Effector memory CD4-positive, alpha-beta T cell (primary cell): ENCODE measurements at regions not wholly inside any gene's neighbourhood (a gene's known extent, or its start where the extent isn't known, plus 50 kb on each side); places are given as distances from the start of the nearest gene placed in this dataset.

Experiments
- DNase-seq, 3 donors: peaks; one replicate each; pipeline ENCODE4 v3.0.0-alpha.2; 2020
- H3K27ac ChIP-seq: 2 replicates; pipeline ENCODE4 v1.7.0; 2013; ENCODE audit warnings: mild to moderate bottlenecking, low read length, moderate library complexity; ENCODE audit not compliant: insufficient read depth, poor library complexity, severe bottlenecking
- H3K27me3 ChIP-seq: replicated peaks from 2 replicates; pipeline ENCODE4 v1.7.0; 2013; ENCODE audit warnings: mild to moderate bottlenecking, low read length; ENCODE audit not compliant: insufficient read depth, control insufficient read depth, poor library complexity, severe bottlenecking
- H3K36me3 ChIP-seq: 2 replicates; pipeline ENCODE4 v1.7.0; 2013; ENCODE audit warnings: mild to moderate bottlenecking, low read length, moderate library complexity; ENCODE audit not compliant: control insufficient read depth, insufficient read depth
- H3K4me1 ChIP-seq: 2 replicates; pipeline ENCODE4 v1.7.0; 2013; ENCODE audit warnings: low read length, mild to moderate bottlenecking; ENCODE audit not compliant: control insufficient read depth, insufficient read depth, poor library complexity, severe bottlenecking
- H3K4me3 ChIP-seq: 2 replicates; pipeline ENCODE4 v1.7.0; 2013; ENCODE audit warnings: low read length, low read depth, mild to moderate bottlenecking; ENCODE audit not compliant: insufficient read depth, poor library complexity, severe bottlenecking
- H3K9me3 ChIP-seq: 2 replicates; pipeline ENCODE4 v1.7.0; 2013; ENCODE audit warnings: mild to moderate bottlenecking, low read length, moderate library complexity; ENCODE audit not compliant: control insufficient read depth

DNA sequence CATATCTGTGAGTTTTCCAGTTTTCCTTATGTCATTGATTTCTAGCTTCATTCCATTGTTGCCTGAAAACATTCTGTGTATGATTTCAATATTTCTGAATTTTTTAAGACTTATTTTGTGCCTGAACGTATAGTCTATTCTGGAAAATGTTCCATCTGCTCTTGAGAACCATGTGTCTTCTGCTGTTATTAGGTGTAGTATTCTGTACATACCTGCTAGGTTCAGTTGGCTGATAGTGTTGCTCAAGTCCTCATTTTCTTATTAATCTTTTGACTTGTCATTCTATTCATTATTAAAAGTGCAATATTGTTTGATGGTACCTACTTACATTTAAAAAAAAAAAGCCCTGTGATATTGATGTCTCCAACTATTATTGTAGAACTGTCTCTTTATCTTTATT is 869.8 kb upstream of the MAN1A1 start:
- Histone ChIP-seq H3K4me3 (no peak overlapping the region), H3K27me3 (no peaks in the 10 kb centered on the region), H3K36me3 (no peaks in the 10 kb centered on the region), H3K27ac (no peak overlapping the region), H3K9me3 (no peaks in the 10 kb centered on the region), H3K4me1 (no peaks in the 10 kb centered on the region)
- DNase-seq = no peak

DNA sequence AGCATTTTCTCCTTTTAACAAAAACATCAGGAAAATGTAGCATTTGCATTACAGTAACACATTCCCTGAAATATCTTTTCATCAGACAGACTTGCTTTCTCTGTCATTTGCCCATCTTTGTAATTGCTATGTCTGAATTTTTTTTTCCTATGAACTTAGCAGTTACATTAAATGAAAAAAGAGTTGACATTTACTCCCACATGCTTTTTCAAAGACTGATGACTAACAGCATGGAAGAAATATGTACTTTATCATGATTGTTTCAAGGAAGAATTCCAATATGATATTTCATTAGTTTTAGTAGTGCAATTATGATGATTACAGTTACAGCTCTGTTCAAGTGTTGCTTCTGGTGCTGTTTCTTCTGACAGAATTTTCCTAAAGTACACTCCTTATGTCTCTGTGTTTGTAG is 864.5 kb upstream of the MAN1A1 start:
- H3K27ac ChIP-seq = no peak overlapping the region
- H3K9me3 ChIP-seq = no peaks in the 10 kb centered on the region
- no peaks in the 10 kb centered on the region for H3K27me3 ChIP-seq
- no peaks in the 10 kb centered on the region for H3K36me3 ChIP-seq
- DNase-seq = no peak
- no peak overlapping the region for H3K4me3 ChIP-seq
- no peaks in the 10 kb centered on the region for H3K4me1 ChIP-seq

- no peaks in the 10 kb centered on the region for H3K36me3 ChIP-seq
- no peaks in the 10 kb centered on the region for H3K27me3 ChIP-seq
- no peaks in the 10 kb centered on the region for H3K9me3 ChIP-seq
- H3K4me1 ChIP-seq = no peaks in the 10 kb centered on the region
- no peak overlapping the region for H3K27ac ChIP-seq
- no peak for DNase-seq
- H3K4me3 ChIP-seq = no peak overlapping the region
Measured at GRCh38 chr6:120211955-120212792, 862.6 kb upstream of the MAN1A1 start.

- no peak for DNase-seq
- H3K27ac ChIP-seq = no peak overlapping the region
Measured at GRCh38 chr6:120202878-120203277, 853.3 kb upstream of the MAN1A1 start.

DNA sequence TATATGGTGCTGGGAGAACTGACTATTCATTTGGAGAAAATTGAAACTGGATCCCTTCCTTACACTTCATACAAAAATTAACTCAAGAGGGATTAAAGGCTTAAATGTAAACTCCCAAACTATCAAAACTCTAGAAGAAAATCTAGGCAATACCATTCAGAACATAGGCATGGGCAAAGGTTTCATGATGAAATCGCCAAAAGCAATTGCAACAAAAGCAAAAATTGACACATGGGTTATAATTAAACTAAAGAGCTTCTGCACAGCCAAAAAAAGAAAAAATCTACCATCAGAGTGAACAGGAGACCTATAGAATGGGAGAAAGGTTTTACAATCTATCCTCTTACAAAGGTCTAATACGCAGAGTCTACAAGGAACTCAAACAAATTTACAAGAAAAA is 851.3 kb upstream of the MAN1A1 start:
- Histone ChIP-seq H3K4me3 (no peak overlapping the region), H3K36me3 (no peaks in the 10 kb centered on the region), H3K9me3 (no peaks in the 10 kb centered on the region), H3K27me3 (no peaks in the 10 kb centered on the region), H3K4me1 (no peaks in the 10 kb centered on the region), H3K27ac (no peak overlapping the region)
- DNase-seq = no peak

More at GRCh38 chr6:120202878-120203277, 853.3 kb upstream of the MAN1A1 start:
- H3K4me1 ChIP-seq = no peaks in the 10 kb centered on the region
- H3K4me3 ChIP-seq = no peak overlapping the region
- no peaks in the 10 kb centered on the region for H3K9me3 ChIP-seq
- H3K36me3 ChIP-seq = no peaks in the 10 kb centered on the region
- no peaks in the 10 kb centered on the region for H3K27me3 ChIP-seq

DNA sequence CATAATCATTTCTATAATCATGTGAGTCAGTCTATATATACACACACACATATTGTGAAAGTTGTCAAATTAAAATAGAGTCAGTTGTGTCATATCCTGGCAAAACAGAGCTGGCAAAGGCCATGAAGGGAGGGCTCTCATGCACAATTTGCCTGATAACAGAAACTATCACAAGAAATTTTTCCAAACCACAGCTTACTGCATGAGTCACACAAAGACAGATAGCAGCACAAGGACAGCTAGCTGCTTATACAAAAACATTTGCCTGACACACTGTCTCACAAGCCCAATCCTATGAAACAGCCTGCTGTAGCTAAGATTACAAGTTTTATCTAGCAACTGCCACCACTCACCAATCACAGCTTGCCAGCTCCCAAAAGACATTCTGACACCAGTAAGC is 848.5 kb upstream of the MAN1A1 start:
- no peaks in the 10 kb centered on the region for H3K4me1 ChIP-seq
- no peaks in the 10 kb centered on the region for H3K27me3 ChIP-seq
- no peak overlapping the region for H3K4me3 ChIP-seq
- H3K9me3 ChIP-seq = no peaks in the 10 kb centered on the region
- no peak for DNase-seq
- H3K36me3 ChIP-seq = no peaks in the 10 kb centered on the region
- H3K27ac ChIP-seq = no peak overlapping the region

DNA sequence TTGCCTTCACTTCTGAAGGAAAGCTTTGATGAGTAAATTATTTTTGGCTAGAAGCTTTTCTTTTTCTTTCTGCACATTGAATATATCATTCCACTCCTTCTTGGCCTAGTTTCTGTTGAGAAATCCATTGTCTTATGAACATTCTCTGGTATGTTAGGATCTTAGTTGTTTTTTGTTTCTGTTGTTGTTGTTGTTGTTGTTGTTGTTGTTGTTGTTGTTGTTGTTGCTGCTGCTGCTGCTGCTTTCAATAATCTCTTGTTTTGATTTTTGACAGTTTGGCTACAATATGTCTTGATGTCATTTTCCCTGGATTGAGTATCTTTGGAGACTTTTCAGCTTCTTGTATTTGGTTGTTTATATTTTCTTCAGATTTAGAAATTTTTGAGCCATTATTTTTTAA is 836.5 kb upstream of the MAN1A1 start:
- Histone ChIP-seq H3K9me3 (no peaks in the 10 kb centered on the region), H3K27me3 (no peaks in the 10 kb centered on the region), H3K4me3 (no peak overlapping the region), H3K36me3 (no peaks in the 10 kb centered on the region), H3K4me1 (no peaks in the 10 kb centered on the region), H3K27ac (no peak overlapping the region)
- no peak for DNase-seq

DNA sequence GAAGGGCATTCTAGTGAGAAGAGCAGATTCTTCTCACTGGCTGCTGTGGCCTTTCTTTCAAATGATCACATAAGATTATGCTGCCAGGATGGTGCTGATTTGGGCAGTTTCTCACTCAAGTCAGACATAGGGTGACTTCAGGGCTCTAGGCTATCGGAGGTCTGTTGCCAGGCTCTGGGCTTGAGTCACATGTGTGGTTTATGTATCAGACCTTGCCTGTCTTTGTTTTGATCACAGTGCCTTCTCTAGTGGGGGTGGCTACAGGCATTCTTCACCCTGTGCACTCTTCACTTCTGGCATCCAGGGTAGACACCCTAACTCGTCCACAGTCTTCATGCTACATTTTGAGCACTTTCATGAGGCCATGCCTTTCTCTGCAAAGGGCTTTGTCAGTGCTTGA is 823.7 kb upstream of the MAN1A1 start:
- no peaks in the 10 kb centered on the region for H3K27me3 ChIP-seq
- no peaks in the 10 kb centered on the region for H3K36me3 ChIP-seq
- no peaks in the 10 kb centered on the region for H3K9me3 ChIP-seq
- H3K4me3 ChIP-seq = no peak overlapping the region
- H3K27ac ChIP-seq = no peak overlapping the region
- no peak for DNase-seq
- no peaks in the 10 kb centered on the region for H3K4me1 ChIP-seq

GRCh38 chr6:120164531-120164930 is 815.0 kb upstream of the MAN1A1 start:
- H3K4me3 ChIP-seq = no peak overlapping the region
- H3K27me3 ChIP-seq = no peaks in the 10 kb centered on the region
- no peaks in the 10 kb centered on the region for H3K4me1 ChIP-seq
- H3K9me3 ChIP-seq = no peaks in the 10 kb centered on the region
- DNase-seq = no peak
- H3K36me3 ChIP-seq = no peaks in the 10 kb centered on the region
- no peak overlapping the region for H3K27ac ChIP-seq

- no peak for DNase-seq
- Histone ChIP-seq H3K4me1 (no peaks in the 10 kb centered on the region), H3K27ac (no peak overlapping the region), H3K4me3 (no peak overlapping the region), H3K27me3 (no peaks in the 10 kb centered on the region), H3K36me3 (no peaks in the 10 kb centered on the region), H3K9me3 (no peaks in the 10 kb centered on the region)
Measured at GRCh38 chr6:120157873-120158272, 808.3 kb upstream of the MAN1A1 start.
